Loucy (cell line): ENCODE measurements at regions not wholly inside any gene's neighbourhood (a gene's known extent, or its start where the extent isn't known, plus 50 kb on each side); places are given as distances from the start of the nearest gene placed in this dataset.

Source experiments
- CTCF ChIP-seq: fragments of 200-600 bp; sonication (generic); conservative IDR thresholded peaks from 2 replicates; pipeline ENCODE4 v1.5.1; 2014; ENCODE audit warnings: mild to moderate bottlenecking, antibody characterized with exemption, low read length
- EZH2phosphoT487 ChIP-seq: fragments of 200-600 bp; IDR thresholded peaks from 2 replicates; pipeline ENCODE4 v1.6.1; 2018; ENCODE audit warnings: antibody characterized with exemption, mild to moderate bottlenecking, moderate library complexity, borderline replicate concordance

- TF ChIP-seq CTCF (no peak), EZH2phosphoT487 (no peak)
Observed at GRCh38 chr3:176439729-176440128, 757.6 kb downstream of the TBL1XR1 start.
